B cell (primary cell): ENCODE measurements at regions not wholly inside any gene's neighbourhood (a gene's known extent, or its start where the extent isn't known, plus 50 kb on each side); places are given as distances from the start of the nearest gene placed in this dataset.

Source experiments
- EZH2 ChIP-seq: IDR thresholded peaks from 2 replicates; pipeline ENCODE4 v1.6.1; 2012; ENCODE audit warnings: borderline replicate concordance, low read depth, mild to moderate bottlenecking, moderate library complexity, low read length; ENCODE audit not compliant: insufficient read depth, poor library complexity, severe bottlenecking
- TF ChIP-seq, protein P1 (sequence below): fragments of 200-600 bp; IDR thresholded peaks from one replicate; pipeline ENCODE4 v1.8.0; 2022; ENCODE audit warnings: antibody characterized with exemption, mild to moderate bottlenecking

DNA sequence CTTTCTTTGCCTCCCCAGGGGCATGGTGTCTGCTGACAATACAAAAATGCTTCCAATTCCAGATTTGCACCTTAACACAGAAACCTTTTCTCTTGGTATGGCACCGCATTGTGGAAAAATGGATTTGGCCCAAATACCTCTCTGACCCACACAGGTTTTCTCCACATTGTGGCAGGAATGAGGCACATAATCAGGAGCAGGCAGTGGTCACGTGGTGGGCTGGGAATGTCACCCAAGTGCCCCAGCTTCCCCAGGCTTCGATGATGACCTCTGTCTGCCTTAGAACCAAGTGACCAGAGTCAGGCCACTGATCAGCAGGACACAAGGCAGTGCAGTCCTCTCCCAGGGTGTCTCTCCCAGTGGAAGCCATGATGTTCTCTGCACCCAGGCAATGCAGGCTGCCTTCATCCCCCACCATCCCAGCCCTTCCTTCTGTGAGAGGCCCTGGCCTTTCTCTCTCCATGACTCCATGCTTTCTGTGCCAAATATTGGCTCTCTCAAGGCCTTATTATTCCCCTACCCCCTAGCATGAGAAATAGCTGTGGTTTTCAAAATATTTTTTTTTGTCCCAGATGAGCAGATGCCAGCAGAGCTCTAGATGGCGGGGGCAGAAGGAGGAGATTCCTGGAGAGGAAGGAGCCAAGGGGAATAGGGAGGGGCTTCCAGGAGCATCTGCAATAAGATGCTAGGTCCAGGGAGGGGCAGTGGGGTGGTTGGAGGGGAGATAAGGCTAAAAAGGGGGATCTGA, 198.9 kb downstream of the ACKR3 start:
- TF ChIP-seq, protein P1, sequence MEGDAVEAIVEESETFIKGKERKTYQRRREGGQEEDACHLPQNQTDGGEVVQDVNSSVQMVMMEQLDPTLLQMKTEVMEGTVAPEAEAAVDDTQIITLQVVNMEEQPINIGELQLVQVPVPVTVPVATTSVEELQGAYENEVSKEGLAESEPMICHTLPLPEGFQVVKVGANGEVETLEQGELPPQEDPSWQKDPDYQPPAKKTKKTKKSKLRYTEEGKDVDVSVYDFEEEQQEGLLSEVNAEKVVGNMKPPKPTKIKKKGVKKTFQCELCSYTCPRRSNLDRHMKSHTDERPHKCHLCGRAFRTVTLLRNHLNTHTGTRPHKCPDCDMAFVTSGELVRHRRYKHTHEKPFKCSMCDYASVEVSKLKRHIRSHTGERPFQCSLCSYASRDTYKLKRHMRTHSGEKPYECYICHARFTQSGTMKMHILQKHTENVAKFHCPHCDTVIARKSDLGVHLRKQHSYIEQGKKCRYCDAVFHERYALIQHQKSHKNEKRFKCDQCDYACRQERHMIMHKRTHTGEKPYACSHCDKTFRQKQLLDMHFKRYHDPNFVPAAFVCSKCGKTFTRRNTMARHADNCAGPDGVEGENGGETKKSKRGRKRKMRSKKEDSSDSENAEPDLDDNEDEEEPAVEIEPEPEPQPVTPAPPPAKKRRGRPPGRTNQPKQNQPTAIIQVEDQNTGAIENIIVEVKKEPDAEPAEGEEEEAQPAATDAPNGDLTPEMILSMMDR, result no peak
- TF ChIP-seq EZH2, result no peak
